GM21737 (cell line): ENCODE measurements at regions not wholly inside any gene's neighbourhood (a gene's known extent, or its start where the extent isn't known, plus 50 kb on each side); places are given as distances from the start of the nearest gene placed in this dataset.
"Not testable (repeated sequence)": the region's sequence is repeated elsewhere in the genome, so short reads cannot be mapped to it uniquely, and the experiment has no call there.

ENCODE experiments used
- ATAC-seq: cut with Tn5 transposase; IDR thresholded peaks from one replicate; pipeline ENCODE4 v1.9.1; 2021; ENCODE audit warnings: mild to moderate bottlenecking, moderate library complexity; ENCODE audit not compliant: unreplicated experiment

DNA sequence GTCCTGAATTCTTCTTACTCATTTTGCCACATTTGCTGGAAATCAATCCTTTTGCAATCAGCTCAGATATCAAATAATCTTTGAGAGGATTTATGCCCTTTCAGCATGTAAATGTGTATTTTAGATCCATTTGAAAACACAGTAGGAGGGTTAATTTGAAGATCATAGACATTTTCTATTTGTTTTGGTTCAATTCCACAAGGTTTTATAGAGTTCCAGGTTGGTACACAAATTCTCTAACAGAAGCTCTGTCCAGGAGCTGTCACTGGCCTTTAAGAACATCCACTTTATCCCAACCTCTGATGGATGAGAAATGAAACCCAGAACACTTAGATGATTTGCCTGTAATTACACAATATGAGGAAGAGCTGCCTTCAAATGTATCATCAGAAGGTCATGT lies 157.3 kb upstream of the CHAC2 start:
- ATAC-seq: no peak

GRCh38 chr2:53609551-53609950 lies 158.1 kb upstream of the CHAC2 start:
- ATAC-seq: no peak

DNA sequence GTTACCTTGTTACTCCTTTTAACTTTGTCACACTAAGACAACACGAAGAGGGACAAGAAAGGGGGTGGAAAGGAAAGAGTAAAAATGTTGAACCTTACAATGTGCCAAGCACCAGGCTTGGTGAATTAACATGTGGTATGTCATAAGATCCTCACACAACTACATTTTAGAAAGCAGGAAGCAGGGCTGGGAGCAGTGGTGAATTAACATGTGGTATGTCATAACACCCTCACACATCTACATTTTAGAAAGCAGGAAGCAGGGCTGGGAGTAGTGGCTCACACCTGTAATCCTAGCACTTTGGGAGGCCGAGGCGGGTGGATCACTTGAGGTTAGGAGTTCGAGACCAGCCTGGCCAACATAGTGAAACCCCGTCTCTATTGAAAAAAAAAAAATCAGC lies 159.3 kb upstream of the CHAC2 start:
- no peak for ATAC-seq

DNA sequence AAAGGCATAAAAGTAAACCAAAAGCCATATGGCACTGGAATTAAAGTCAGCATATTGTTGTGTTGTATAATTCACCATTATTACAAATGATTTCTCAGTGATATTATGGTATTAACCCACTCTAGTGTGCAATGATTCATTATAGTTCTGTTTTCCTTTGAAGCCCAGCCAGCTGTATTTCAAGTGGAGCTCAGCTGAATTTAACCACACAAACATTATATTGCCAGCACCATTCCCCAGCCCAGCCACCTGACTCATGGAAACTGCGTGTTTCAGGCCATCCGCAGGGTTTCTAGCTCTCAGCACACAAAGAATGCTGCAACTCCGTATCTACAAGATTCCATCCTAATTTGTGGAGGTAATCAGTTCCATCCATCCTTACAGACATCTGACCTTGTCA lies 166.8 kb upstream of the CHAC2 start:
- no peak for ATAC-seq

DNA sequence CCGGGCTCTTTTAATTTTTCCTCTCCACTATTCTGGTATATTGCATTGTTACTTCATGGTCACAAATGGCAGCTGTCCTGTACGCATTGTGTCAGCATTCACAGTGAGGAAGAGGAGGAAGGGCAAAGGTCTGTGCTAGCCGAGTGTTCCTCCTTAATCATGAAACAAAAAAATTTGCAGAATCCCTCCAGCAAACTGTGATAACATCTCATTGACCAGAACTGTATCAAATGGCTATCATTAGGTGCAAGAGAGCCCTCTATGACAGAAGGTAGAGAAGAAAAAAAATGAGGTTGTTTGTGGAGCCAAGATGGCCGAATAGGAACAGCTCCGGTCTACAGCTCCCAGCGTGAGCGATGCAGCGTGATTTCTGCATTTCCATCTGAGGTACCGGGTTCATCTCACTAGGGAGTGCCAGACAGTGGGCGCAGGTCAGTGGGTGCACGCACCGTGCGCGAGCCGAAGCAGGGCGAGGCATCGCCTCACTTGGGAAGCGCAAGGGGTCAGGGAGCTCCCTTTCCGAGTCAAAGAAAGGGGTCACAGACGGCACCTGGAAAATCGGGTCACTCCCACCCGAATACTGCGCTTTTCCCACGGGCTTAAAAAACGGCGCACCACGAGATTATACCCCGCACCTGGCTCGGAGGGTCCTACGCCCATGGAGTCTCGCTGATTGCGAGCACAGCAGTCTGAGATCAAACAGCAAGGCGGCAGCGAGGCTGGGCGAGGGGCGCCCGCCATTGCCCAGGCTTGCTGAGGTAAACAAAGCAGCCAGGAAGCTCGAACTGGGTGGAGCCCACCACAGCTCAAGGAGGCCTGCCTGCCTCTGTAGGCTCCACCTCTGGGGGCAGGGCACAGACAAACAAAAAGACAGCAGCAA lies 180.6 kb upstream of the CHAC2 start:
- ATAC-seq: not testable (repeated sequence)

DNA sequence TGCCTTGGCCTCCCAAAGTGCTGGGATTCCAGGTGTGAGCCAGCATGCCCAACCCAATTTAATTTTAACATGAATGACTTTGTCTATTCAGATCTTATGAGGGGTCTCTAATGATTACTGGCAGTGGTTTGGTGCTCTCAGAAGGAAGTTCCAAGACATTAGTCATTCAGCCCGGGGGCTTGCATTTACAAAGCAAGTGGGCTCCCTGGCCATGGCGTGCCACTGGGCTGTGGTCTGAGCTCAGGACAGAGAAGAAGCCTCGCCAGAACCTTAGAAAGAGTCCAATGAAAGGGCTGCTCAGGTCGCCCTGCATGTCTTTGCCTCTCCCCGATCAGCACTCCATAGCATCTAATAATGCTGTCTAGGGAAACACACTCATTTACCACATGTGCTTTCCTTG lies 182.6 kb upstream of the CHAC2 start:
- ATAC-seq: no peak

DNA sequence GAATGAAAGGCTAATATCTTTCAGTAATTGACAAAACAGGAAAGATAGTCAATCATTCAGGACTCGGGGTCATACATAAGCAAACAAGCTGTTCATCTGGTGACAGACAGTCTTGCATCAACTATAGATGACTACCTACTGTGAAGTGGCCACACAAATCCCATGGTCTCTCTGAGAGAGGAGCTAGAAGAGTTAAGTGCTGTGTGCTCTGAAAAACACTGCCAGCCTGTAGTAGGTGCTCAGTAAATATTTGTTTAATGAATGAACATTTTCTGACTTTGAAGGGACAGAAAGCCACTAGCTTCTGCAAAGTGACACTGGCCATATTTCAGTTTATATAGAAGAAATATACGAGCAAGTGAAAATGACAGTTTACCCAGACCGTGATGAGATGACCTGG lies 184.0 kb upstream of the CHAC2 start:
- no peak for ATAC-seq

- ATAC-seq: no peak
These were observed 185.0 kb upstream of the CHAC2 start for GRCh38 chr2:53582556-53582955.

GRCh38 chr2:53576166-53576565 lies 191.4 kb upstream of the CHAC2 start:
- ATAC-seq: no peak

- no peak for ATAC-seq
These were observed 191.9 kb upstream of the CHAC2 start for GRCh38 chr2:53575721-53576124.

- no peak for ATAC-seq
These were observed 194.9 kb upstream of the CHAC2 start for GRCh38 chr2:53572696-53573095.

GRCh38 chr2:53569957-53570727 lies 197.5 kb upstream of the CHAC2 start:
- ATAC-seq: no peak

DNA sequence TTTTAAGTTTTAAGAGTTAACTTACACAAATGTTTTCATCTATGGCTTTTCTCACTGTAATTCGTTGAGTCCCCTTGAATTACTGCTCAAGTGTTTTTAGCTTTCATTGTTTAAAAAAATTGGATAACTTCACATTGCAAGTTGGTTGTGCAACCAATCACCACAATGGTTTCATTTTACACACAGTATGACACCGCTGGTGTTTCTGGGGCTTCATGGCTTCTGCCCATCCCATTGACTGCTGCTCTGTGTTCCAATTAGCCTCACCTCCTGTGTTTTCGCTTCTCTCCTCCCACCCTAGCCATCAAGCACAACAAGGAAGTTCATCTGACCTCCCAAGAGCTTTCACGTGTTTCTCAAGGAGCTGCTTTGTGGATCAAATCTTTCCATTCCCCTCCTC lies 199.1 kb upstream of the CHAC2 start:
- ATAC-seq: no peak

DNA sequence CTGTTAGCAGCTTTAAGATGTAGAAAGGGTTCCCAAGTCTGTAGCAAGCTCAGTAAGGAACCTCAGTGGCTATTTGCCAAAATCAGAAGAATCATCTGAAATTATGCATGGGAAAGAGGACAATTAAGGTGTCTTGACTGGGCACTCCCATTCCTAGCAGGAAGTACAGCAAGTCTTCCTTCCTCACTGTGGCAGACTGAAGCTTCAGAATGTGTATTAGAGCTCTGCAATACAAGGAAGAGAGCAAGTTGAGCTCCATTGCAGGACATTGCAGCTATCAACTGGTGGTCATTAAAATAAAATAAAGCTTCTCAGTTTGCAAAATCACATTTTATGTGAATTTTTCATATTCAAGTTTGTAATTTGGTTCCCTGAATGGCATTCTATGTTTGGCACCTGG lies 200.5 kb upstream of the CHAC2 start:
- no peak for ATAC-seq

DNA sequence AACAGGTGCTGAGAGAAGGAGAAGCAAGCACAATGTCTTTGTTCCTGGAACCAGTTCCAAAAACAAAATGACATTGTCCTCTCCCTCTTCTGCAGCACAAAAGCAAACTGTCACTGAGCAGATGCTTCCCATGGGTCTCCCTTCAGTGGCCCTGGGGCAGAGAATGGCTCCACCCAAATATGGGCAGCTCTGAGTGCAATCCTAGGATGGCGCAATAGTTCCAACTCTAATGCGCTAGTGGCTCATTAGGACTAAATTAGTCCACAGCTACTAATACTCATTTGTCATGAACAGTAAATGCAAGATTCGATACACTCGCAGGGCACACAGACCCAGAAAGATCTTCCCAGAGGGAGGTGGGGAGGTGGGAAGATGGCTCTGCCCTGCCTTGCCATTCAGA lies 205.2 kb upstream of the CHAC2 start:
- no peak for ATAC-seq

DNA sequence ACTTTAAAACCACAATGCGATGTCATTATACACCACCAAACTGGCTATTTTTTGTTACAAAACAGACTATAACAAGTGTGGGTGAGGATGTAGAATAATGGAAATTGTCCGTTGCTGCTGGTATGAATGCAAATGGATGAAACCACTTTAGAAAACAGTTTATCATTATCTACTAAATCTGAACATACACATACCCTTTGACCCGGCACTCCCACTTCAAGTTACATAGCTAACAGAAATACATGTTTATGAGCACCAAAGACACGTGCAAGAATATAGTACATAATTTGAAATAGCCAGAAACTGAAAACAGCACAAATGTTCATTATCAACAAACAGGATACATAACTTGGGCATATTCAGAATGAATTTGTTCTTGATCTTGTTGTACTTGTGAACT lies 206.4 kb upstream of the CHAC2 start:
- no peak for ATAC-seq

DNA sequence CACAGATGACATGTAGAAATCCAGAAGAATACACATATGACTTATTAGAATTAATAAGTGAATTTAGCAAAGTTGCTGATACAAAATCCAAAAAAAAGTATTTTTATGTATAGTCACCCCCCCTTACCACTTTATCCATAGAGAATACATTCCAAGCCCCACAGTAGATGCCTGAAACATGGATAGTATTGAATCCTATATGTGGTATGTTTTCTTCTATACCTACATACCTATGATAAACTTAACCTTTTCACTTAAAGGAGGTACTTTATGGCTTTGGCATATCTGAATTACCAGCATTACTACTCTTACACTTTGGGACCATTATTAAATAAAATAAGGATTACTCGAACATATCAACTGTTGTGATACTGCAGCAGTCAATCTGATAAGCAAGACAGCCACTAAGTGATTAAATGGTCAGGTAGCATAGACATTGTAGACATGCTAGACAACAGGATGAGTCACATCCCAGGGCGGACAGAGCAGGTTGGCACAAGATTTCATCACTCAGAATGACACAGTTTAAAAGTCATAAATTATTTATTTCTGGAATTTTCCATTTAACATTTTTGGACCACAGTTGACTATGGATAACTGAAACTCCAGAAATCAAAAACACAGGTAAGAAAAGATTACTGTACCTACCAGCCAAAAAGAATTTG lies 208.2 kb upstream of the CHAC2 start:
- ATAC-seq: no peak

DNA sequence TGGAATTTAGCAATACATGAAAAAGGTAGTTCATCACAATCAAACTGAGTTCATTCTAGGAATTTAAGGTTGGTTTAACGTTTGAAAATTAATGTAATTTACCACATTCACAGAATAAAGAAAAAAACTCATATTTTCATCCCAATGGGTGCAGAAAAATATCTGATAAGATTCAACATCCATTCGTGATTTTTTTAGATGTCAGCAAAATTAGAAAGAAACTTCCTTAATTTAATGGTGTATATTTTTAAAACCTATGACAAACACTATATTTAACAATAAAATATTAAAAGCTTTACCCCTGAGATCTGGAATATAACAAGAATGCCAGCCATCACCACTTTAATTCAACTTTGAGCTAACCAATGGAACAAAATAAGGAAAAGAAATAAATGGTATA lies 208.7 kb upstream of the CHAC2 start:
- no peak for ATAC-seq

- ATAC-seq: no peak
These were observed 218.1 kb upstream of the CHAC2 start for GRCh38 chr2:53549497-53549896.

DNA sequence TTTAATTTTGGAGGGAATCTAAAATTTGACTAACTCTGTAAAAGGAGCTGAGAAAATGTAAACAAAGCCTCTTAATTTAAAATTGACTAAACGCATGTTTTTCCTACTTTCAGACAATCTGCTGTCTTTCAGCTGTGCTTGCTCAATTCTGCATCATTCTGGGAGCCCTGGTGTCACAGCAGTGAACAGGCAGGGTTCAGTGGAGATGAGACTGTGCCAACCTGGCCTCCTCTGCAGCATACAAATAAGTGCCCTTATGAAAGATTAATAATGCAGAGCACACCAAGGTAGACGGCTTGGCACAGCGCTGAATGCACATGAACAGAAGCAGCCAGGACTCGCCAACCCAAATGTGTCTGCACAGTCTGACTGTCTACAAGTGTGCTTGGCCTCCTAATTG lies 222.0 kb upstream of the CHAC2 start:
- no peak for ATAC-seq

DNA sequence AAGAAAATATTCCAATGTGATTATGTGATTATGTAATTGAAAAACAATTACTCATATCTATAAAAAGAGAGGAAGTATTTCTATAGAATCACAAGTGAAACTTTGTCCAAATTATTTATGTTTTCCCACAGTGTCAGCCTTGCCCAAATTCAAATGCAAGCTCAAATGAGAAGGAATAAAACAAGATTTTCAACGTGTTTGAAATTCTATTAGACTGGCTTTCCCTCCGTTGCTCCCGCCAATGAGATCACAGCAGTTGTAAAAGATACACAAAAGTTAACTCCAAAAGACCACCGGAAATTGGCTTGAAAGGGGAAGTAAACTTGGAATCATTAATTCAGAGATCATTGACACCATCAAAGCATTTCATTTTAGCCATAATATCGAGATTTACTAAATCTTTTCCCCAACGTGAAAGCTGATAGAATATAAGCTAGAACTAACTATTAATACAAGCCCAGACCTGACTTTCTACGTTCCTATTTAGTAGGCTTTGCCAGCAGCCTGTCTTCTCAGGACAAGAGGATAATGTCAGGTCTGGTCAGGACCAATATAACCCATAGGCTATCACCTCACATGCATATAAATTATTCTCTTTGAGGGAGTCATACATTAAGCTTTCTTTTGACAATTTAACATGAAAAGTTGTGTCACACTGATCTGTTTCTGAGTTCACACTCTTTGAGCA lies 222.6 kb upstream of the CHAC2 start:
- ATAC-seq: no peak
